HG03045 (cell line): ENCODE measurements at regions not wholly inside any gene's neighbourhood (a gene's known extent, or its start where the extent isn't known, plus 50 kb on each side); places are given as distances from the start of the nearest gene placed in this dataset.
A peak's percentile ranks its signal among the peaks of the same experiment; 100 is the strongest.
"Not testable (repeated sequence)": the region's sequence is repeated elsewhere in the genome, so short reads cannot be mapped to it uniquely, and the experiment has no call there.

ENCODE experiments used
- ATAC-seq: cut with Tn5 transposase; IDR thresholded peaks from one replicate; pipeline ENCODE4 v1.9.1; 2021; ENCODE audit warnings: mild to moderate bottlenecking, moderate library complexity; ENCODE audit not compliant: unreplicated experiment

DNA sequence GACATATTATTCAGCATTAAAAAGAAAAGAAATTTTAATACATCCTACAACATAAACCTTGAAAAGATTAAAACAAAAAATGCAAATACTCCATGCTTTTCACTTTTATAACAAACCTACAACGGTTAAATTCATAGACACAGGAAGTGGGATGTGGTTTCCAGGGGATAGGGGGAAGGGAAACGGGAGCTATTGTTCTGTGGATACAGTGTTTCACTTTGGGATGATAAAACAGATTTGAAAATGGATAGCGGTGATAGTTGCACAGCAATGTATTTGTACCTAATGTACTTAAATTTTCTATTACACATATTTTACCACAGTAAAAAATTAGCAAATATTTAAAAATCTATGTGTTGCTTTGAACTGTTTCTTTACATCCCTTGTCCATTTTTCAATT lies 368.0 kb downstream of the CDY2B start:
- ATAC-seq: not testable (repeated sequence)

- not testable (repeated sequence) for ATAC-seq
Observed at GRCh38 chrY:17511476-17511875, 368.5 kb downstream of the CDY2B start.

DNA sequence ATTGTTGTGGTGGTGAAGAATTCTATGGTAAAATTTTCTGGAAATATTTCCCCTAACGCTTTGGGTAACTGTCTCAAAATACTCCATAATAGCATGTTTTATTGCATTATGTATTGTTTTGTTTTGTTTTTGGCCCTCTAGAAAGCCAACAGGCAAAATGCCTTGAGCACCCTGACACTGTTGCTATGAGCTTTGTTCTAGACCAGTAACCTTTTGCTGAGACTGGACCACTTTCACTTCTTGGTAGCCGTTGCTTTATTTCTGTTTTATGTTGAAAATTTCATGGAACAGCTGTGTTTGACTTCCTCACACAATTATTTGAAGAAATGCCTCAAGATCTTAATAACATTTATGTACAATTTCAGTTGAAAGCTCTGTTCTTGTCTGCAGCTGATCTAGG lies 374.2 kb downstream of the CDY2B start:
- not testable (repeated sequence) for ATAC-seq

DNA sequence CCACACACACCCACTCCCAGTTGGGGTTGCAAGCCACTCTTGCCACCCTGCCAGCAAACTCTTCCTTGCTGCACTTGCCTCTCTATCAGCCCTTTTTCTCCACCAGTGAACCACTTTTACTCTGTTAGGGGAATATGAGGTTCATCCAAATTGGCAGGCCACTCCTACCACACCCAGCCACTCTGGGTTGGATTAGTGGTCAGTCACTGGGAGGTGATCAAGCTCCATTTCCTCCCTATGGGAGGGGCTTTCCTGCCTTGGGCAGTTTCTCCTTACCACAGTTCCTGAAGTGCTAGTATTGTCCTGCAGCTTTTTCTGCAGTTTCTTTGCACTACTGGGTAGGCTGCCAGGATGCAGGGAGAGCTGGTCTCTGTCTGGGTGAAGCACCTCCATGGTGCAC lies 395.3 kb downstream of the CDY2B start:
- ATAC-seq: not testable (repeated sequence)

DNA sequence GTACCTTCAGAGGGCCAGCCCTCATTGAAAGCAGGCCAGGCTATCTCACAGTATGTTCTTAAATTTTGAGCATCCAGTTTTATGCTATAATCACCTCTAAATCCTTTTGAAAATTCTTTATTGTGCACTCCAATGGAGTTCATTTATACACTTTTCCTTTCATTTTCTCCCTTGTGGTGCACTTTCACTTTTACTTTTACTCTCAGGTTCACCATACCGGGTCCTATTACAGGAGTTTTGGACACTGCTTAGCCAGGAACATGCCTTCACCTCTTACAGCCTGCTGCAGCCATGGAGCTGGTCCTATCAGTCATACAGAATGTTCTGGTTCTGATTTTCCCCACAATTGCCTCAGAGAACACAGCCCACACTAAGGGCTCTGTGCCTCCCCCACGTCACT lies 395.9 kb downstream of the CDY2B start:
- peak; percentile 77 for ATAC-seq

GRCh38 chrY:17481389-17482022 lies 398.5 kb downstream of the CDY2B start:
- ATAC-seq: peak; percentile 49

DNA sequence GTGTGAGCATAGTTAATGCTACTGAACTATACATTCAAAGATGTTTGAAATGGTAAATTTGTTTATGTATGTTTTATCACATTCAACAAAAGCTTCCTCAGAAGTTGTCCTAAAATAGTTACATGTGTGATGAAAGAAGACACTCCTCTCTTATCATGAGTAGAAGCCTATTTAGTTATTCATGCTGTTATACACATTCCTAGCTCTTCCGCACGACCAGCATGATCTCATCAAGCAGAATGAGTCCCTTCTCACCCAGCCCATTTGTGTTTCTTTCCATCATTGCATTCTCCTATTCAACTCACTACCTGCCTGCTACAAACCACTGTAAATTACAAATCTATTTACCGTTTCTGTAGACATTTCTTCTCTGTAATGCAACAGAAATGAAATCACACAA lies 408.0 kb downstream of the CDY2B start:
- not testable (repeated sequence) for ATAC-seq

- ATAC-seq: peak; percentile 77
Observed at GRCh38 chrY:17459753-17460152, 420.3 kb downstream of the CDY2B start.

- no peak for ATAC-seq
Observed at GRCh38 chrY:17430570-17431166, 449.4 kb downstream of the CDY2B start.

DNA sequence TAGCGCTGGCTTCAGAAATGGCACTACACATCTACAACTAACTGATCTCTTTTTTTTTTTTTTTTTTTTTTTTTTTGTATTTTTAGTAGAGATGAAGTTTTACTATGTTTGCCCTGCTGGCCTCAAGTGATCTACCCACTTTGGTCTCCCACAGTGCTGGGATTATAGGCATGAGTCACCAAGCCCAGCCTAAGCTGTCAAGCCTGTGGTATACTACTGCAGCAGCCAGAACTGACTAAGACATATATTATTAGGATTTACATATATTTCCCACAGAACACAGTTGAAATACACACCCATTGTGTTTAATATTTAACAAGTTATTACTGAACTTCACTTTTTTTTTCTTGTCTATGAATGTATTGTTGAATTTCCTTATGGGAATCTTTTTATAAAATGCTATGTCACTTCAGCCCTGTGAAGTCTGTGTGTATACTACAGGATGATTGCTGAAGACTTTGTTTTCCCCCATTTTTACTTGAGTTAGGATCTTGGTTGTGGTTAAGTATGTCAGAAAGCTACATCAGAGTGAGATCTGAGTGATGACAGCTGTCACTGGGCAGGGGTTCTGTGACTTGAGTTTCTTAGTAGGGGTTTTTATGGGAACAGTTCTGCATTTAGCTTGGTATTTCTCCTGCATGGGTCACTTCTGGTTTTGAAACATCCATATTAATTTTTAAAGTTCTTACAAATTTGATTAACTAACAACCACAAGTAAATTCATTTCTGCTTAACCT lies 481.5 kb downstream of the CDY2B start:
- no peak for ATAC-seq

DNA sequence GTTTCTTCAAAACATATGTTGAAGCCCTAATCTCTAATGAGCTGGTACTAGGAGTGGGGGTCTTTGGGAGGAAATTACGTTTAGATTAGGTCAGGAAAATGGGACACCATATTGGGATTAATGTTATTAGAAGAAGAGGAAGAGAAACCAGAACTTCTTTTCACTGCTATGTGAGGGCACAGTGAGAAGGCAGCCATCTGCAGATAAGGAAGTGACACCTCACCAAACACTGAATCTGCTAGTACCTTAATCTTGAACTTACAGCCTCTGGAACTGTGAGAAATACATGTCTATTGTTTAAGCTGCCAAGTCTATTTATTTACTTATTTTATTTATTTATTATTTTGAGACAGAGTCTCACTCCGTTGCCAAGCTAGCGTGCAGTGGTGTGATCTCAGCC lies 482.4 kb downstream of the CDY2B start:
- no peak for ATAC-seq

DNA sequence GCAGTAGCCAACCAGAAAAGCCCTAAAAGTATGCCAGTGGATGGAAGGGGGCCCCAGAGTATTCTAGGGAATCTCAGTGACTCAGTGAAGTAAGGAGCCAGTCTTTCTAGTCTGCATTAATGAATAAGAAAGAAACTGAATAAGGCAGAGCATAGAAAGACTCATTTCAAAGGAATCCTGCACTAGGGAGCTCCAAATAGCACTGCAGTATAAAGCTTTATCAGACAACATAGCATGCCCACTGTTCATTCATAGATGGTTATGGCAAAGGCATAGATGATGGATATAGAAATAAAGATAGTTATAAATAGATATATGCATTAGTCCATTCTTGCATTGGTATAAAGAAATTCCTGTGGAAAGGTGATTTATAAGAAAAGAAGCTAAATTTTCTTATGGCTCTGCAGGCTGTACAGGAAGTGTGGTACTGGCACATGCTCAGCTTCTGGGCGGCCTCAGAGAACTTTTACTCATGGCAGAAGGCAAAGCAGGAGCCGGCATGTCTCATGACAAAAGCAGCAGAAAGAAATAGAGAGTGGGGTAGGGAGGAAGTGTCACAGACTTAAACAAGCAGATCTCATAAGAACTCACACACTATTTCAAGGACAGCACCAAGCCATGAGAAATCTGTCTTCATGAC lies 498.5 kb downstream of the CDY2B start:
- no peak for ATAC-seq

DNA sequence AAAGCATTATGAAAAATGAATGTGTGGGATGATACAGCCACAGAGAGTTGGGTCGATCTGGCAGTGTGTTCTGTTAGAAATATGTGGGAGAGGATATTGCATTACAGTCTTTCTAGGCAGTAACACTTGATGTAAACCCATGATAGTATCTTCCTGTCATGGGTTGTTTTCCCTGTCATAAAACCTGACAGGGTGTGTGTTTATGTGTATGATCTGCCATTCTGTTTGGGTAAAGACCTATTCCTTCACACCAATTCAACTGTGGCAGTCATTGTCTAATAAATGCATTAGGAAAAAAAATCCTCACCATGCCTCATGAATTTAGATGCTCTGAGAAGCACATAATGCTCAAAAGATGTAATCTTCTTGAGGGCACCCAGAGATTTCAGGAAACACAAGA lies 501.7 kb downstream of the CDY2B start:
- no peak for ATAC-seq

- no peak for ATAC-seq
Observed at GRCh38 chrY:17368413-17368812, 511.6 kb downstream of the CDY2B start.

DNA sequence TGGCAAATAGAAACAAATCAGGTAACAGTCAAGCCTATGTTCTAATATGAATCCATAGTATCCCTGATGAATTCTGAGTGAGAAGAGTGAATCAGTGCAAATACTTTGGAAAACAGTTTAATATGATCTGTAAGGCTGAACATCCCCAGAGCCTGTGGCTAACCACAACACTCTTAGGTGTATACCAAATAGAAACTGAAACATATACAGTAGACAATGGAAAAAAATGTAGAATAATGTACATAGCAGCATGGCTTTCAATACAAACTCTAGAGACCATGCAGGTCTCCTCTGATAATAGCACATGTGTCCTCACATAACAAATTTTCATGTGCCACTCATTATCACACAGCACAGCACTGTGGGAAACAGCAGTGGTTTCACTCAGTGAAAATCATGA lies 513.6 kb downstream of the CDY2B start:
- no peak for ATAC-seq

GRCh38 chrY:17339028-17339427 lies 541.0 kb downstream of the CDY2B start:
- no peak for ATAC-seq

DNA sequence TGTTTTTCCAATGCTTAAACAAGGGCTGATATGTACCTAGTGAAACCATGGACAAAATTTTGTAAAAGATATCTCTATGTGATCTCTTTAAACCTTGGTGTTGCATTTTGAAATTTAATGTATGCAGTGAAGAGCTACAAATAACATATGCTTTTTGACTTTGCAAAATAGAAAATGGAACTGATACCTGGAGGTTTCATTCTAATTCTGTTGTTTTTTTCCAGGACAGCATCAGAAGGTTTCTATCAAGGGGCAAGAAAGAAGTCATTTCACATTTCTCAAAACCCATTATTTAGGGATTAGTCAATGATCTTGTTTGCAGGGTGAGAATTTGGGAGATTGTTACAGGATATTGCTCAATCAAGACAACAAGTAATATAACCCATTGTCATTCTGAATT lies 549.3 kb downstream of the CDY2B start:
- ATAC-seq: no peak

- no peak for ATAC-seq
Observed at GRCh38 chrY:17319916-17320315, 560.1 kb downstream of the CDY2B start.

DNA sequence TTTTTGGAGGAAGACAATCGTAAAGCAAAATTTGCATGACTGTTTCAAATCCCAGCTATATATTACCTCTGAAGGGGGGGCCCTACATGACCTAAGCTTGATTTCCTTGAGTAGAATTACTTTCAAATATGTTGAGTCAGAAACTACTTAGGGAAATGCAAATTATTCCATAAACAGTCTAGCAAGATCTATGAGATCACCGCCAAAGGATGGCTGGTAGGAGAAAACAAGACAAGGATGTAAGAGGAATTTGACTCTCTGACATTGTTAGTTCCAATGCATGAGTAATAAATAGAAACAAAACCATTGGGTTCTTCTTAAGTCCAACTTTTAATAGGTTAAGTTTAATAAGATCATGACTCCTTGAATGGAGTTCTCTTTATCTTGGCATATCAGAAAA lies 561.4 kb downstream of the CDY2B start:
- ATAC-seq: no peak

DNA sequence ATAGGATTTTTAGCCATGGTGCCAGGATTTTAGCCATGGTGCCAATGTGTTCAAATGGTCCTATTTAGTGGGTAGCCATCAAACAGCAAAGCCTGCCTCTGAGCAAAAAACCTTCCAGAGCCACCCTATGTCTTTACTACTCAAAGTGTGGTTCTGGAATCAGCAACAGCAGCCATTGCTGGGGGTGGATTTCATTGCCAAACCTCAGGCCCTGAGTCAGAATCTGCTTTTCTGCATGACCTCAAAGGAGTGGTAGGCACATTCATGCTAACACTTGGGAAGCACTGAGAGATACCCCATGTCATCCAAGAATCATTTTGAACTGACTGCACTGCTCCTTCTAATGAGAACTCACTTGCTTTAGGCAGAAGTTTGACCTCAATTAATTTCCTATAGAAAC lies 603.0 kb downstream of the CDY2B start:
- ATAC-seq: no peak

DNA sequence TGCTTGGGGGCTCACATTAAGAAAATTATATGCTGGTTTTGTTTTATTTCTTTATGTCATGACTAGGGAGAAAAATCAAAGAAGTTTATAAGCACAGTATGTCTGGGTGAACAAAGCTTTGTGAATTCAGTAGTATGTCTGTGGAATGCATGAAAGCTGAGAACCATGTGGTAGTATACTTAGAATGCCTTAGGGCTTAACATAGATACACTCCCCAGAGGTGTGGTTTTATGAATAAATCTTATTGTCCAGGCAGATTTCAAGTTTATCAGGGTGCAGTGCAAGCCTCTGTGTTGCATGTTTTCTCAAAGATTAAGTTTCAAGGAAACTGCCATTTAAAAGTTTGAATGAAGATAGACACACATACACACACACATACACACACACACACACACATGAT lies 620.5 kb downstream of the CDY2B start:
- no peak for ATAC-seq

- ATAC-seq: no peak
Observed at GRCh38 chrY:17238406-17238805, 641.6 kb downstream of the CDY2B start.
